K562 (cell line): ENCODE measurements at regions not wholly inside any gene's neighbourhood (a gene's known extent, or its start where the extent isn't known, plus 50 kb on each side); places are given as distances from the start of the nearest gene placed in this dataset.
A peak's percentile ranks its signal among the peaks of the same experiment; 100 is the strongest.

Source experiments
- ATAC-seq: fragments of 200-7000 bp; cut with Tn5 transposase; 3 replicates; pipeline ENCODE4 v1.9.1; 2020; ENCODE audit warnings: moderate library complexity
- BruUV-seq: library from RNA; stranded (reverse); fragments of 400-500 nt; replicated peaks from 2 replicates; lab custom pipeline; 2021; lab: Mats Ljungman, UMichigan
- CTCF ChIA-PET: fragments of 300-600 bp; formaldehyde crosslinking; extraction: SDS; loops from one replicate; lab custom pipeline; 2021; ENCODE audit warnings: low intra/inter-chr PET ratio; lab: Yijun Ruan, JAX
- POLR2A ChIA-PET: fragments of 300-600, 350-650 bp; sonication (Branson Sonifier 250); formaldehyde crosslinking; extraction: SDS; loops from one replicate; lab custom pipeline; 2021; ENCODE audit warnings: antibody characterized with exemption, inconsistent platforms; lab: Yijun Ruan, JAX
- DNase-seq, 4 experiments: peaks; one replicate each; pipeline versions ENCODE4 v3.0.0 to v3.0.0-alpha.2; 2011 to 2018; ENCODE audit warnings: low spot score in 3 of 4, mixed read lengths in 3 of 4; ENCODE audit errors: extremely low read depth in 1 of 4
- FAIRE-seq: peaks from 2 replicates; lab custom pipeline; 2011; peaks lifted over from hg19 to GRCh38; lab: Jason Lieb, UNC
- H2AFZ ChIP-seq: 2 replicates; pipeline ENCODE4 v1.6.0; 2011; ENCODE audit warnings: low read depth, low read length, control low read depth, inconsistent platforms
- H3K27ac ChIP-seq: fragments of 200-600 bp; 3 replicates; pipeline ENCODE4 v1.8.0; 2011; ENCODE audit warnings: low read depth, mild to moderate bottlenecking, control low read depth, inconsistent platforms, low read length, moderate library complexity, mixed read lengths; ENCODE audit errors: extremely low read depth
- H3K27me3 ChIP-seq, 2 experiments: fragments of 300-600 bp in 1 of 2; 2 replicates in 1 of 2; 3 replicates in 1 of 2; pipeline versions ENCODE4 v1.6.0 to v1.8.0; 2011; ENCODE audit warnings: inconsistent platforms in 2 of 2, low read length in 2 of 2, mild to moderate bottlenecking in 1 of 2, mixed read lengths in 1 of 2, moderate library complexity in 1 of 2; ENCODE audit not compliant: control insufficient read depth in 2 of 2, insufficient read depth in 2 of 2
- H3K36me3 ChIP-seq: fragments of 300-600 bp; 3 replicates; pipeline ENCODE4 v1.8.0; 2011; ENCODE audit warnings: mild to moderate bottlenecking, low read length, inconsistent platforms; ENCODE audit not compliant: control insufficient read depth, insufficient read depth
- H3K4me1 ChIP-seq, 2 experiments: fragments of 200-600 bp in 1 of 2; replicated peaks in 1 of 2; 2 replicates in 1 of 2; 3 replicates in 1 of 2; pipeline versions ENCODE4 v1.5.1 to v1.8.0; 2011; ENCODE audit warnings: inconsistent platforms in 2 of 2, low read length in 2 of 2, mild to moderate bottlenecking in 1 of 2, mixed read lengths in 1 of 2, moderate library complexity in 1 of 2; ENCODE audit not compliant: control insufficient read depth in 2 of 2, insufficient read depth in 2 of 2
- H3K4me2 ChIP-seq: 2 replicates; pipeline ENCODE4 v1.6.1; 2011; ENCODE audit warnings: low read length, control low read depth, inconsistent platforms, mixed read lengths; ENCODE audit not compliant: insufficient read depth
- H3K4me3 ChIP-seq: fragments of 200-600 bp; sonication (generic), shearing (Covaris generic); 2 replicates; pipeline ENCODE4 v1.5.1; 2016; ENCODE audit warnings: control low read depth, inconsistent platforms
- H3K79me2 ChIP-seq: fragments of 200-600 bp; 3 replicates; pipeline ENCODE4 v1.8.0; 2011; ENCODE audit warnings: low read length, inconsistent platforms; ENCODE audit not compliant: control insufficient read depth, insufficient read depth
- H3K9ac ChIP-seq, 2 experiments: 2 replicates each; pipeline versions ENCODE4 v1.6.0 to v1.6.1; 2011; ENCODE audit warnings: low read depth in 2 of 2, low read length in 2 of 2, control low read depth in 1 of 2, inconsistent platforms in 1 of 2, mild to moderate bottlenecking in 1 of 2, mixed read lengths in 1 of 2; ENCODE audit not compliant: insufficient read depth in 1 of 2
- H3K9me1 ChIP-seq: one replicate; pipeline ENCODE4 v1.6.0; 2011; ENCODE audit warnings: inconsistent platforms, mild to moderate bottlenecking, low read length, moderate library complexity; ENCODE audit not compliant: control insufficient read depth, insufficient read depth
- H3K9me3 ChIP-seq: replicated peaks from 2 replicates; pipeline ENCODE4 v1.5.1; 2011; ENCODE audit warnings: low read depth, low read length, inconsistent platforms; ENCODE audit not compliant: control insufficient read depth, insufficient read depth
- H4K20me1 ChIP-seq: replicated peaks from 2 replicates; pipeline ENCODE4 v1.6.1; 2011; ENCODE audit warnings: low read length, inconsistent platforms, mixed read lengths; ENCODE audit not compliant: control insufficient read depth, insufficient read depth
- CSDE1 ChIP-seq, 2 experiments: fragments of 450-650 bp; IDR thresholded peaks; 2 replicates each; pipeline ENCODE4 v1.6.1; 2016; ENCODE audit warnings: mild to moderate bottlenecking in 1 of 2
- KAT8 ChIP-seq: fragments of 450-650 bp; IDR thresholded peaks from 2 replicates; pipeline ENCODE4 v1.6.1; 2016; ENCODE audit warnings: low read depth, mild to moderate bottlenecking
- NFIX ChIP-seq: fragments of 250-450 bp; sonication (Bioruptor Pico); IDR thresholded peaks from 2 replicates; pipeline ENCODE4 v1.4.0; 2020; ENCODE audit warnings: low read depth, mild to moderate bottlenecking, moderate library complexity
- PTRF ChIP-seq: fragments of 450-650 bp; IDR thresholded peaks from 2 replicates; pipeline ENCODE4 v1.6.1; 2016; ENCODE audit warnings: mild to moderate bottlenecking, missing genetic modification characterization, missing compliant biosample characterization
- ZFP36 ChIP-seq: fragments of 150-350 bp; IDR thresholded peaks from 2 replicates; pipeline ENCODE4 v1.6.1; 2018; ENCODE audit warnings: low read length, low read depth; ENCODE audit not compliant: partially characterized antibody
- ZNF174 ChIP-seq: fragments of 250-450 bp; sonication (Bioruptor Pico); IDR thresholded peaks from 2 replicates; pipeline ENCODE4 v1.4.0; 2020; ENCODE audit warnings: mild to moderate bottlenecking
- in situ Hi-C: fragments of 300-500 bp; cut with MboI; formaldehyde crosslinking; loops from 4 replicates; pipeline ENCODE4 v1.15.0; 2018; ENCODE audit warnings: inconsistent platforms, mixed read lengths
- intact Hi-C: fragments of 100-400 bp; cut with micrococcal nuclease; formaldehyde crosslinking; loops from 2 replicates; pipeline ENCODE4 v1.14.2; 2022

DNA sequence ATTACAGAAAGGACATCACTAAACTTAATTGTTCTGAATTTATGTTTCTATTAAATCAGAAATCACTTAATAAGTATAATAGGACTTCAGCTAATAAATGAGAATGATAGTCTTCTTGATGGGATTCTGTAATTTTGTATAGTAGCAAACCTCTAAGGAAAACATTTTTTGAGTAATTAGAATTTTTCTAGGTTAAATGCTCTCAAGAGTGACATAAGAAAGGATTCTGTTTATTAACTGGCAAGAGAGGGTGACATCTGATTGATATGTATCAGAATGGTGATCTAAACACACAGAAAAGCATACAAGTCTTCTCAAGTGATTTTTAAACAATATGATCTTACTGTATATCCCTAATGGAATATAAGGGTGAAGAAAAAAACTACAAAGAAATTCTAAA is 1597.7 kb upstream of the PRR20A start:
- Histone ChIP-seq H3K4me1 (no peaks in the 10 kb centered on the region), H3K9ac (no peak overlapping the region), H3K9me1 (no peaks in the 10 kb centered on the region), H3K4me3 (no peak overlapping the region), H4K20me1 (no peaks in the 10 kb centered on the region), H3K27me3 (no peaks in the 10 kb centered on the region), H3K36me3 (no peaks in the 10 kb centered on the region), H3K4me2 (no peak overlapping the region), H3K9me3 (no peaks in the 10 kb centered on the region), H3K79me2 (no peaks in the 10 kb centered on the region), H3K27ac (no peak overlapping the region), H2AFZ (no peak overlapping the region)
- no peak for DNase-seq
- ChIA-PET POLR2A (no interaction called here), CTCF (no interaction called here)
- no peak for ATAC-seq
- in situ Hi-C loops = no loop called here
- no peak for FAIRE-seq
- intact Hi-C loops = no loop called here
- BruUV-seq = no TSS peak
- TF ChIP-seq CSDE1 (IDR thresholded peaks at IDR 0.05) = no peak
- TF ChIP-seq PTRF (tag) = no peak
- no peak for TF ChIP-seq NFIX (CRISPR knock-in tag)
- TF ChIP-seq KAT8 = no peak

DNA sequence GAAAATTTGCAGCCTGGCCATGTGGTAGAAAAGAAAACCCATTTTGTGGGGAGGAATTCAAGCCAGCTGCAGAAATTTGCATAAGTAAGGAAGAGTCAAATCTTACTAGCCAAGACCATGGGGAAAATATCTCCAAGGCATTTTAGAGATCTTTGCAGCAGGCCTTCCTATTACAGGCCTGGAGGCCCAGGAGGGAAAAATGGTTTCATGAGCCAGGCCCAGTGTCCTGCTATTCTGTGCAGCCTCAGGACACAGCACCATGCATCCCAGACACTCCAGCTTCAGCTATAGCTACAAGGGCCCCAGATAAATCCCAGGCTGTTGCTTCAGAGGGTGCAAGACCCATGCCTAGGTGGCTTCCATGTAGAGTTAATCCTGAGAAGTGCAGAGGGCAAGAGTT is 1590.1 kb upstream of the PRR20A start:
- Histone ChIP-seq H3K36me3 (no peaks in the 10 kb centered on the region), H3K27ac (no peak overlapping the region)
- DNase-seq (no peak), ATAC-seq (no peak)
- intact Hi-C loops = no loop called here
- BruUV-seq = no TSS peak
- TF ChIP-seq ZNF174 (CRISPR knock-in tag) = no peak
- TF ChIP-seq ZFP36 = peak; percentile 14
- TF ChIP-seq, all 486 proteins: peak for 1
- no peaks in the 10 kb centered on the region for H3K27me3 ChIP-seq
- no peaks in the 10 kb centered on the region for H3K9me1 ChIP-seq
- H3K79me2 ChIP-seq = no peaks in the 10 kb centered on the region
- no peak overlapping the region for H3K4me2 ChIP-seq
- CTCF ChIA-PET = no interaction called here
- in situ Hi-C loops = no loop called here
- no peak for FAIRE-seq
- no peak overlapping the region for H3K9ac ChIP-seq
- H3K4me1 ChIP-seq = no peaks in the 10 kb centered on the region
- H2AFZ ChIP-seq = no peak overlapping the region
- no peak overlapping the region for H3K4me3 ChIP-seq
- H3K9me3 ChIP-seq = no peaks in the 10 kb centered on the region
- H4K20me1 ChIP-seq = no peaks in the 10 kb centered on the region
- POLR2A ChIA-PET = no interaction called here
